NCI-H2227 treated with DMSO at 0.1 percent for 48 hours (cell line): ENCODE measurements at regions not wholly inside any gene's neighbourhood (a gene's known extent, or its start where the extent isn't known, plus 50 kb on each side); places are given as distances from the start of the nearest gene placed in this dataset.
"Not testable (repeated sequence)": the region's sequence is repeated elsewhere in the genome, so short reads cannot be mapped to it uniquely, and the experiment has no call there.

Experiments used
- DNase-seq: peaks from one replicate; lab custom pipeline; 2025; lab: John Stamatoyannopoulos, UW

DNA sequence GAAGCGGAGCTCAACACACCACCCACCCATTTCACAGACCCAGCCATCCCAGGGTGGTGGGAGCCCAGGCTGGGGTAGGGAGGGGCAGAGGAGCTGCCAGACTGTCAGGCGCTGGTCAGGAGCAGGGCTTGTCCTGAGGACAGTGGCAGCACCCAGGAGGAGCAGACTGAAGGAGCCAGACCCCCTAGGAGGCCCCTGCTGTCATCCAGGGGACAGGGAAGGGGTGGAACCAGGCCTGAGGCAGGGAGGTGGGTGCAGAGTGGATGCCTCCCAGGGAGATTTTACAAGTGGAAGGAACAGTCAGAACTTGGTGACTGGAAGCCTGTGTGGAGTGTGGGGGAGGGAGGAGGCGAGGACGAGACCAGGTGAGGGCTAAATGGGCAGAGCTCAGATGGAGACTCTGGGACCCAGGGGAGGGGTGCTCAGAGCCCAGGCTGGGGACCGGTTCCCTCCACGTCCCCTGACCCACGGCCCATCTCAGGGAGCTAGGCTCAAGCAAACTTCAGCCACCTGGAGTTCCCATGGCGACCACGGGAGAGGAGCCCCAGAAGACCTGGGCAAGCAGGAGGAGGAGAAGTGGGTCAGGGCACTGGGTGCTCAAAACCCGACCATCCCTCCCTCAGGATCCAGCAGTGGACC is 215.4 kb downstream of the TBC1D2B start:
- DNase-seq: not testable (repeated sequence)

DNA sequence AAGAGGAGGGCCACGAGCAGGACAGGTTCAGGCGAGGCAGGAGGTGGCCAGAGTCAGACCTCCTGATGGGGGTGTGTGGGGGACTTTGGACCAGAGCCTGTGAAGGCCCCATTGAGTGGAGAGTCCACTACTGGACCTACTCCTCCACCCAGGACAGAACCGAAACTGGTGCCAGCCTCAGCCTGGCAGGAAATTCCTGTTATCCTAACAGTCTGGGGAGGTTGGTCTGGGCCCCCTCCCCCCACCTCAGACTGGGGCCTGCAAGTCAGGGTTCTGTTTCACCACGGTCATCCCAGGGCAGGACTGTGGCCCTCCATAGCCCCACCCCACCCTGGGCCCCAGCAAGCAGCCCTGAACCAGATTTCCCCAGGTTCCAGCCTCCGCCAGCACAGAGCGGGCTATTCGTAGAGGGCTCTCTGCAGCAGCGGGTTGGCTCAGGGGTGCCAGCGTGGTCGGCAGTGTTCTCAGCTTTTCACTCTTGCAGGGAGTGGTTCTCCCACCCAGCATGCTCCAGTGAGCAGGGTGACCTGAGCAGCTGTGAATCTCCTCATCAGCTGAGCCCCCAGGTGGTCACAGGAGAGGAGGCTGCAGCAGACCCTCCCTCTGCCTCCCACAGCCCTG is 217.3 kb downstream of the TBC1D2B start:
- DNase-seq: no peak

DNA sequence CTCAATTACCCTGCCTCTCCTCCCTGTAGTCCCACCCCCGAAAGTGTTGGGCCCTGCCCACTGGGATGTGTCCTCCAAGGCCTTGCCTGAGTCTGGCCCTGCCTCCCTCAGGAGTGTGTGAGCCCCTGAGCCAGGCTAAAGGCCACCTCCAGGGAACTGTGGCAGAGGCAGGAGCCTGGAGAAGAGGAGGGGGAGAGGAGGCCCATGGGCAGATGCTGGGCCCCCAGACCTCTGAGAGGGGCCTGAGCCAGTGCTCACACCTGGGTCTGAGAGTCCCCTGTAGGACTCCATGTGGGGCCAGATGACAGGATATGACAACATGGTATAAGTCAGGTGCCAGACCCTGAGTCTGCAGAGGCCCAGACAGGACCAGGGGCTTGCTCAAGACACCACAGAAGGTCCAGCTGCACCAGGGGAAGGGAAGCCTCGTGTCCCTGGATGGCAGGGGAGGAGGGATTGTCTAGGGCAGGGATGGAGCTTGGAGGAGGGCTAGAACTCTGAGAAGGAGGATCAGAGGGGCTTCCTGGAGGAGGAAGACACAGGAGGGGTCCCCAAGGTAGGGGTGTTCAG is 217.9 kb downstream of the TBC1D2B start:
- no peak for DNase-seq

DNA sequence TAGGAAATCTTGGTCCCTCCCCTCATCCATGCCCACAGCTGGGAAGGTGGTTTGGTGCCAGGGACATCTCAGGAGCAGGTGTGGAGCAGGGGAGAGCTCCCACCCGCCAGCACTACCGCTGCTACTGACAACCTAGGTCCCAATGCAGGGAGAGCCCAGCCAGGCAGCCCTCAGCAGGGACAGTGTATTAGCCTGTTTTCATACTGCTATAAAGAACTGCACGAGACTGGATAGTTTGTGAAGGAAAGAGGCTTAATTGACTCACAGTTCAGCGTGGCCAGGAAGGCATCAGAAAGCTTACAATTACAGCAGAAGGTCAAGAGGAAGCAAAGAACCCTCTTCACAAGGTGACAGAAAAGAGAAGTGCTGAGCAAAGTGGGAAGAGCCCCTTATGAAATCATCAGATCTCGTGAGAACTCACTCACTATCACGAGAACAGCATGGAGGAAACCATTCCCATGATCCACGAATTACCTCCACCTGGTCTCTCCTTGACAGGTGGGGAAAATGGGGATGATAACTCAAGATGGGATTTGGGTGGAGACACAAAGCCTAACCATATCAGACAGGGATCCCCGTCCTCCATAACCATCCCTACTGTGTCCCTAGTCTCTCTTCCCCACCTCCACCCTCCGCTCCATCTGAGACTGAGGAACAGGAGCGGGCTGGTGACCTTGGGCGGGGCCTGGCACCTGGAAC is 218.6 kb downstream of the TBC1D2B start:
- DNase-seq: peak; percentile 53

DNA sequence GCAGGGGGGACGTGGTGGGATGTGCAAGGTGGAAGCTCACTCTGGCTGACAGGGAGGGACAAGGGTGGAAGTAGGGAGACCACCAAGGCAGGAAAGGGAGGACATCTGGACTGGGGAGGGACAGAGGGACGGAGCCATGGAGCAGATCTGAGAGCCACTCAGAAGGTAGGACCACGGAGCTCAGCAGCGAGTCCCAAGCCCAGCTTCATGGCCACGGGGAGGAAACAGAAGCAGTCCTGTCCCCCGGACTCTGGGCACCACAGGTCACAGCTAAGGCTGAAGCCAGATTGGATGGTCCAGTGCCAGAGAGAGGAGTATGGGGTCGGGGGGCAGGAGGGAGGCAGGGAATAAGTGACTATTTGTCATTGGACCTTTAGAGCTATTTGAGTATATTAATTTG is 220.1 kb downstream of the TBC1D2B start:
- no peak for DNase-seq

DNA sequence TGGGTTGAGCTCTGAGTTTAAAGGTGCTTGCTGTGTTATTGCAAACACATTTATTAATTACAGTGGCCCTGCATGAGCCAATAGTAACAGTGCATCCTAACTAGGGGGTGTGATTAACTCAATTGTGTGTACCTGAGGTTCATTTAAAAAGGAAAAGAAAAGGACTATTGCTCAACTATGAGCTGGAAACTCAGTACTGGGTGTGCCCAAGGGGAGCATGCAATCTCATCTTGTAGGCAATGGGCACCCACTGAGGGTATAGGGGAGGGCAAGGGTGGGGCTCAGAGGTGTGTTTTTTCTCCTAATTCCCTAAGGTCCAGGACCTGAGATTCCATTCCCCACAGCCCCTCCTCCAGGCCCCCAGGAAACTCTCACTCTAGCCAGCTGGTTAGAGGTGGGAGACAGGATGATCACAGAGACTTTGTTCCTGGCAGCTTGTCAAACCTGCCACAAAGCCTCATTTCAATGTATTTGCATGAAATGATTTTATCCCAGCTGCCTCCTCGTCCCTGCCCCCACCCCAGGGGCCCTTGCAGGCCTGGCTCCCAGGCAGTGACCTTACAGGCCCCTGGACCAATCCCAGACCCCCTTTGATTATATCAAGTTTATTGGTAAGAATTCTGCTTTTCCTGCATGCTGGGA is 220.7 kb downstream of the TBC1D2B start:
- no peak for DNase-seq

DNA sequence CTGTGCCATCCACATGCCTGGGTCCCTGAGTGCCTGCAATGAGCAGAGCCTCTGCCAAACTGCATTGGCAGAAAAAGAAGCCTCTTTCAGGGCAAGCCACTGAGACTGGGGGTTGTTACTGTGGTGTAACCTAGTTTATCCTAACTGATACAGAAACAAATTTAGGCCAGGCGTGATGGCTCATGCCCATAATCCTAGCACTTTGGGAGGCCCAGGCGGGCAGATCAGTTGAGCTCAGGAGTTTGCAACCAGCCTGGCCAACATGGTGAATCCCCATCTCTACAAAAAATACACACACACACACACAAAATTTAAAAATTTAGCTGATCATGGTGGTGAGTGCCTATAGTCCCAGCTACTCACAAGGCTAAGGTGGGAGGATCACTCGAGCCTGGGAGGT is 221.6 kb downstream of the TBC1D2B start:
- DNase-seq: no peak

DNA sequence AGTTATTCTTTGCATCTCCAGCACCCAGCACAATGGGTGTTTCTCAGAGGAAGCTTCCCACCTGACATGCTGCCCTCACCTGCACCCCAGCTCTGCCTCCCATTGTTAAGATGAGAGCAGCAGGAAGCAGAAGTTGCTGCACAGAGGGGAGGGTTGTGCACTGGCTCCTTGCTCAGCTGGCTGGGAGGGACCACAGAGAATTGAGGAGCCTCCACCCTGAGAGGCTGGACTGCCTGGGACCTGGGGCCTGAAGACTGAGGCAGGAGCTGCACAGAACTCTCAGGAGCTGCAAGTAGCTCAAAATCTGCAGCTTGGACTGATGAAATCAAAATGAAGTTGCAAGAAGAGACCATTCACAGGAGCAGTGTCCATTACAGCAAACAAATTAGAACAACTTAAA is 222.3 kb upstream of the LINGO1 start:
- DNase-seq: no peak

DNA sequence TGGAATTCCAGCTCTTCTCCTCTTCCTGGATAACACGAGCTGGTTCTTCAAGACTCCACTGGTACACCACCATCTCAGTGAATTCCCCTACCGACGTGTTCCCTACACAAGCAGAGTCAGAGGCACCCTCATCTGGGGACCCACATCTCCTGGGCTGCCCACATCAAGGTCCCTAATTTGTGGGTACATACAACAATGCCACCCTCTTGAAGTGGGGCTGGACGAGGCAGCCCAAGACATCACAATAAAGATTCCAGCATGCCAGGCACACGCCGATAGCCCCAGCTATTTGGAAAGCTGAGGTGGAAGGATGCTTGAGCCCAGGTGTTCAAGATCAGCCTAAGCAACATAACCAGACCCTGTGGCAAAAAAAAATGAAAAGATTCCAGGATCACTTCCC is 221.2 kb upstream of the LINGO1 start:
- DNase-seq: no peak

DNA sequence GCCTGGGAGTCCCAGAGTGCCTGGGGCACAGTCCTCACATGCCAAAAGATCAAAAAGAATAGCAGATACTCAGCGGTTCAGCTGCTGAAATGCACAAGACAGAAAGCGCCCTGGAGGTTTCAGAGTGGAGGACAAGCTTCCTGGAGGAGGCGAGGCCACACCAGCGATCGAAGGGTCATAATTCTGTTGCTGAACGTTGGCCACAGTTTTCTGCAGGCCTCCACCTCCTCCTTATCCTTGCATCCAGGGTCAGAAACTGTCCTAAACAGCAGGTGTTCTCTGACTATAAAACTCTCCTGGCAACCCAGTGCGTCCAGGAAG is 220.3 kb upstream of the LINGO1 start:
- DNase-seq: no peak

DNA sequence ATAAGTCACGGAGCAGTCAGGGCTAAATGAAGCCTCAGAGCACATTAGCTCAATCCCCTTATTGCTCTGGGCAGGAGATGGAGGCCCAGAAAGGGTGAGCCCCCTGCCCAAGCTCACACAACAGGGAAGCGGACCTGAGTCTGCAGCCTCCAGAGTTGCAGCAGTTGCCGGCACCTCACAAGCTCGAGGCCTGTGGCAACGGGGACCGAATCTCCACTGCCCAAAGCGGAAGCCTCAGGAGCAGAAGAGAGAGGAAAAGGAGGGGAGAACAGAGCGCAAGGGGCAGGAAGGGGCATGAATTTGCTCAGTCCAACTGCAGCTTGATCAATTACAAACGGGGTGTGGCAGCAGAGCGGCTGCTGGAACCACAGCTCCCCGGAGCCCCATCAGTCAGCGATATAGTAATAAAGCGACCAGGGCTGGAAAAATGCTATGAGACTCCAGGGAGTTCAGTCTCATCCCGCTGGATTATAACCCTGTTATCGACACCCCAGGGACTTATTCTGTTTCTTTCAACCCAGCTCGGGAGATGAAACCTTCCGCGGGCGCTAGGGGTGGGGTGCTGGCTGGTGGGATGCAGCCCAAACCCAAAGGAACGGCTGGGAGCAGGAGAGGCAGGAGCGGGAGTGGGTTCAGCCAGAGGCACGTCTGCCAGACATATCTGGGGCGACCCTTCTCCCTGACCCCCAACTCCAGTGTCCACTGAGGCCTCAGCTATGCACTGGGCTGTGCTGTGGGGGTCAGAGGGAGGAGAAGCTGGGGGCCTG is 219.7 kb upstream of the LINGO1 start:
- DNase-seq: no peak

DNA sequence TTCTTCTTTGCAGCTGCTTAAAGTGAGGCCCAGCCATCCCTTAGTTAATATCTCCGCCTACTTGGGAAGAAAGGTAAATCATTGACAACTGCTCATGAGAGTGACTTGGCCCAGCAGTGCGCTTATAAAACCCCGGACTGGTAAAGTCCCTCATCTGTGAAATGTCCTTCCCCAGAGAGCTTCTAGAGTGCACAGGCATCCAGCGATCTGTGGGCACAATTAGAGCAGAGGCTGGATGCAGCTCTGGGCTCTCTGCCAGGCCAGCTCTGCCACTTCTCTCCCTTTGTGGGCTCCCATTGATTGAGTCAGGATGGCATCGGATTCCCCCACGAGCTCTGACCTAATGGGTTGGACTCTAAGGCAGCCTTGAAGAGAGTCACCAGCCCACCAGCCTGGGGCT is 219.0 kb upstream of the LINGO1 start:
- DNase-seq: no peak

DNA sequence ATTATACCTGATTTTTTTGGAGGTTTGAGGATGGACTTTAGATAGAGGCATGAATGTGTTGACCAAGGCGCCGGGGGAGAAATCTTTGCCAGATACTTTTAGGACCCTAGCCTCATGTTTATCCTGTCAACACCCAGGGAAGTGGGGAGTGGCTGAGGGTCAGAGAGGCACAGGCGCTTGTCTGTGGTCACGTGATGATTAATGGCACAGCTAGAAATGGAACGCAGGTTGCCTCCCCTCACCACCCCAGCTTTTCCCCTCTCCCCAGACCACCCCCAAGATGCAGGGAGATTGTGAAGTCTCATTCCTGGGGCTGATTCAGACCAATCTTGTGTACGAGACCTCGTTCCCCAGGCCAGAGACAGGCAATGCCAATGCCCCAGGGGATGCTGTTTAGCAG is 218.4 kb upstream of the LINGO1 start:
- no peak for DNase-seq

DNA sequence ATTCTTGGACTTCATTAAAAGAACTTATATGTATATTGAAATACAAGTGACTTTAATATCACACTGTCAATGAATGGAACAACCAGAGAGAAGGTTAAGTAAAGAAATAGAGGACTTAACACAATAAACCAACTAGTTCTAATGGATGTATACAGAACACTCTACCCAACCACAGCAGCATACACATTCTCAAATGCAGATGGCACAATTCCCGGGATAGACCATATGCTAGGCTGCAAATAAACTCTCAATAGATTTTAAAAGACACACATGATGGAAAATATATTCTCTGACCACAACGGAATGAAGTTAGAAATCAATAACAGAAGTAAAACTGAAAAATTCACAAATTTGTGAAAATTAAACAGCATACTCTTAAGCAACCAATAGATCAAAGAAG is 214.3 kb upstream of the LINGO1 start:
- DNase-seq: no peak

DNA sequence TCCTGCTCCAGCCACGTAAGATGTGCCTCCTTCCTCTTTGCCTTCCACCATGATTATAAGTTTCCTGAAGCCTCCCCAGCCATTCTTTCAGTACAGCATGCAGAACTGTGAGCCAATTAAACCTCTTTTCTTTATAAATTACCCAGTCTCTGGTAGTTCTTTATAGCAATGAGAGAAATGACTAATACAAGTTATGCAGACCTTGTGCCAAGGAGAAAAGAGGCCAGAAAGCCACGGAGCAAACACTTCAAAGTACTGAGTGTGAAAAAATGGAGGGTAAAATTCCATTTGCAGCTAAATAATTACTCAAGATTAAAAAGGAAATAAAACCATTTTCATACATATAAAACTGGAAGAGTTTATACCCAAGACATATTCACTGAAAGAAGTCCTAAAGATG is 213.6 kb upstream of the LINGO1 start:
- no peak for DNase-seq

DNA sequence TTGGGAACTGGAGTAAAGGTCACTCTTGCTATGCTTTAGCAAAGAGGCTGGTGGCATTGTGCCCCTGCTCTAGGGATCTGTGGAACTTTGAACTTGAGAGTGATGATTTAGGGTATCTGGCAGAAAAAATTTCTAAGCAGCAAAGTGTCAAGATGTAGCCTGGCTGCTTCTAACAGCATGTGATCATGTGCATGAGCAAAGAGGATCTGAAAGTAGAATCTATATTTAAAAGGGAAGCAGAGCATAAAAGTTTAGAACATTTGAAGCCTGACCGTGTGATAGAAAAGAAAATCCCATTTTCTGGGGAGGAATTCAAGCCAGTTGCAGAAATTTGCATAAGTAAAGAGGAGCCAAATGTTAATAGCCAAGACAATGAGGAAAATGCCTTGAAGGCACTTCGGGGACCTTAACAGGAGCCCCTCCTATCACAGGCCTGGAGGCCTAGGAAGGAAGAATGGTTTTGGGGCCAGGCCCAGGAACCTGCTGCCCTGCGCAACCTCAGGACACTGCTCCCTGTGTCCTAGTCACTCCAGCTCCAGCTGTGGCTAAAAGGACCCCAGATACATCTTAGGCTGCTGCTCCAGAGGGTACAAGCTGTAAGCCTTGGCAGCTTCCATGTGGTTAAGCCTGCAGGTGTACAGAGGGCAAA is 212.2 kb upstream of the LINGO1 start:
- DNase-seq: no peak

DNA sequence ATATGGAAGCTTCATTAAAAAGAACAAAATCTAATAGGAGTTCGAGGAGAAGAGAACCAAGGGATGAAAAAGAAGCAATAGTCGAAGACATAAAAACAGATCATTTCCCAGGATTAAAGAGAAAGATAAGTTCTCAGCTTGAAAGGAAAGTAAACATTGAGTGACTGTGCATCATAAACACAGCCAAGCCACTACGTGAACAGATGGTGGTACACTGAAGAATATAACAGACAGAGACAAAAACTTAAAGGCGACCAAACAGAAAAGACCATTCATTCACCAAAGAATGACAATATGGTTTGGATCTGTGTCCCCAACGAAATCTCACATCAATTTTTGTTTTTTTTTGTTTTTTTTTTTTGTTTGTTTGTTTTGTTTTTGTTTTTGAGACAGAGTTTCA is 210.8 kb upstream of the LINGO1 start:
- no peak for DNase-seq

DNA sequence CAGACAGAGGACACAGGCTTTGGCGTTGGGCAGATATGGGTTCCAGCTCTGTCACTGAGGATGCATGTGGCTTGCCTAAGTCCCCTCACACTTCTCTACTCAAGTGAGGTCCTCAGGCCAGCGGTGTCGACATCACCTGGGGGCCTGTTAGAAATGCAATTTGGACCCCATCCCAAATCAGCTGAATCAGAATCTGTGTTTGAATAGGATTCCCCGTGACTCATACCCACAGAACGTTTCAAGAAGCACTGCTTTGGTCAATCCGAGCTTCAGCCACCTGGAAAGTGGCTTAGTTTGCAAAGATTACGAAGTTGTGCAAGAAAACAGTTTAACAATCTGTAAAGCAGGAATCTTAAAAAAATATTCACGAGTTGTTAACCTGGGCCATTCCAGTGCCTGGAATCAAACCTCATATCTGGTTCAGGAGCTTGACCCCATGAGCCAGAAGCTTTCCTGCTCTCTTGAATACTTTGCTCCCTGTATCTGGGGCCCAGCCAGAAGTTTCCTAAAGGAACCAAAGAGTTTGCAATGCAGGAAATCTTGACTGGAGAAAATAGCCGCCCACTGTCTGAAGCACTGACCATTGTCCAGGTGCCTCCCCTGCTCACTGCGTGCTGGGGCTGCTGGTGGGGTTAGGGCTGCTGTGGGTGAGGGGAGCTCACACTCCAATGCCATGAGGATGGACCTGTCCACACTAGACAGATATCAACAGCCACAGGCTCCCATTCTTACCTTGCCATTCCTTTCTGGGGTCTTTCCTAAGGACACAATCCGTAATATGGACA is 208.5 kb upstream of the LINGO1 start:
- no peak for DNase-seq

DNA sequence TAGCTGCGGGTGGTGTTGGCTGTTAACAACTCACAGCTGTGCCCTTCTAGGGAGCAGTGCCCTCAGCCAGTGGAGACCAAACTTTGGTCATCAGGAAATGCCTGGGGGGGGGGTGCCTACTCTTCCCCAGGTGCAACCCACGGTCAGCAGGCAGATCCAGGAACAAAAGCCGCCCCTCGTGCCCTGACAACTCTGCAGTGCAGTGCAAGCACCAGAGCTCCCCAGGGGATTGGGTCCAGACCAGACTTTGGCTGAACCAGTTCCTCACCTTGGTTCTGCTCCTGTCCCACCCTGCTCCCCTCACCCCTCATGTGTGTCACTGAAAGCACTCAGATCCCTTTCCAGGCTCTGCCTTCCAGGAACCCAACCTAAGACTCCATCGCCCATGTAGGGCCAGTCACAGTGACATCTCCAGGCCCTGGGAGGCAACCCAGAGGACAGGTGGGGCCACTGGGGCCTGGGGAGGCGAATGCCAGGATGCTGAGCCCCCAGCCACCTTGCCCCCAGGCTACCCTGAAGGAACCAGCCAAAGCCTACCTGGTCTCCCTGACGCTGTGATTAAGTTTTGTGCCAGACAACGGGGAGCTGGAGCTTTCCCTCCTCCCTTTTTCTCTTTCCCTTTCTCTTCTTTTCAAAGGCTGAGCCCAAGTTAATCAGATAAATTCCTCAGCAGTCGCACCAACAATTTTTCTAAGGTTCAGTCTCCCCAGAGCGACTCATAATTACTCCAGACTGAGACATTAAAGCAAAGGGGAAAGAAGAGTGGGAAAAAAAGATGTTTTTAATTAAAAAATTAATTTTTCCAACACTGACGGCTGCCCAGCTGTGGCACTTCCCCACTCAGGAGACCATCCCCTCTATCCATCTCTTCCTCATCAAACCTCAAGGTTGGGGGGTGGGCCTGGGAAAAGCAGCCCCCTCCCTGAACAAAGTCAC is 207.5 kb upstream of the LINGO1 start:
- DNase-seq: no peak

DNA sequence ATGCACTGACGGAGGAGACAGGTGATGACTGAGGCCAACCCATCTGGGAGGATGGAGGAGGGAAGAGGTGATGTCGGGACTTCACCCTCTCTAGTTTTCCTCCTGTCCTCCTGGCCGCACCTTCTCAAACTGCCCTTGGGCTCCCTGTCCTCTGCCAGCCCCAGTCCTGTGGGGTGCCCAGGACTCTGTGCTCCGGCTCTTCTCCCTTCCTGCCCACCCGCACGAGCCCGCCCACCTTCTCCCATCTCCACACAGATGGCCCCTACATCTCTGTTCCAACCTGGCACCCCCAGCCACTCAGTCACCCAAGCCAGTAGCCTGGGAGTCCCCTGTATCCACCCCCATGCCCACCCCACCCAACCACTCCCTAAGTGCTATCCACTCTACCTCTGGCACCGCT is 206.7 kb upstream of the LINGO1 start:
- no peak for DNase-seq
